Hepatocyte (in vitro differentiated cells): ENCODE measurements at regions not wholly inside any gene's neighbourhood (a gene's known extent, or its start where the extent isn't known, plus 50 kb on each side); places are given as distances from the start of the nearest gene placed in this dataset.
"Not testable (repeated sequence)": the region's sequence is repeated elsewhere in the genome, so short reads cannot be mapped to it uniquely, and the experiment has no call there.

Source experiments
- DNase-seq: peaks from one replicate; pipeline ENCODE4 v3.0.0-alpha.2; 2016; ENCODE audit warnings: low spot score
- H2AFZ ChIP-seq: fragments of 200-600 bp; sonication (generic); 2 replicates; pipeline ENCODE4 v1.6.0; 2016; ENCODE audit warnings: antibody characterized with exemption, mild to moderate bottlenecking
- H3K27ac ChIP-seq: fragments of 200-600 bp; sonication (generic); 2 replicates; pipeline ENCODE4 v1.5.1; 2016; ENCODE audit warnings: mild to moderate bottlenecking
- H3K27me3 ChIP-seq: fragments of 200-600 bp; sonication (generic); 2 replicates; pipeline ENCODE4 v1.6.1; 2016
- H3K36me3 ChIP-seq: fragments of 200-600 bp; sonication (generic); replicated peaks from 2 replicates; pipeline ENCODE4 v1.5.1; 2016; ENCODE audit warnings: low read depth; ENCODE audit not compliant: insufficient read depth
- H3K4me1 ChIP-seq: fragments of 200-600 bp; sonication (generic); 2 replicates; pipeline ENCODE4 v1.5.1; 2016; ENCODE audit warnings: mild to moderate bottlenecking, moderate library complexity; ENCODE audit not compliant: insufficient read depth
- H3K4me2 ChIP-seq: fragments of 200-600 bp; sonication (generic); 2 replicates; pipeline ENCODE4 v1.6.0; 2016
- H3K4me3 ChIP-seq: fragments of 200-600 bp; sonication (generic); 2 replicates; pipeline ENCODE4 v1.5.1; 2016; ENCODE audit warnings: mild to moderate bottlenecking
- H3K79me2 ChIP-seq: fragments of 200-600 bp; sonication (generic); 2 replicates; pipeline ENCODE4 v1.6.0; 2017; ENCODE audit warnings: mild to moderate bottlenecking
- H3K9me2 ChIP-seq: fragments of 200-600 bp; sonication (generic); replicated peaks from 2 replicates; pipeline ENCODE4 v1.6.0; 2017; ENCODE audit warnings: mild to moderate bottlenecking; ENCODE audit not compliant: insufficient read depth
- H3K9me3 ChIP-seq: fragments of 200-600 bp; sonication (generic); 2 replicates; pipeline ENCODE4 v1.5.1; 2016; ENCODE audit warnings: low read depth, mild to moderate bottlenecking
- H4K20me1 ChIP-seq: fragments of 200-600 bp; sonication (generic); 2 replicates; pipeline ENCODE4 v1.6.0; 2016; ENCODE audit warnings: mild to moderate bottlenecking; ENCODE audit not compliant: insufficient read depth, poor library complexity, severe bottlenecking
- CTCF ChIP-seq: fragments of 200-600 bp; sonication (generic); IDR thresholded peaks from 2 replicates; pipeline ENCODE4 v1.5.1; 2016; ENCODE audit warnings: antibody characterized with exemption, mild to moderate bottlenecking; ENCODE audit not compliant: poor library complexity
- EZH2 ChIP-seq: fragments of 200-600 bp; sonication (generic); IDR thresholded peaks from 2 replicates; pipeline ENCODE4 v1.6.1; 2016; ENCODE audit warnings: antibody characterized with exemption, mild to moderate bottlenecking, borderline replicate concordance
- EZH2phosphoT487 ChIP-seq: fragments of 200-600 bp; sonication (generic); IDR thresholded peaks from one replicate; pipeline ENCODE4 v1.6.1; 2018; ENCODE audit warnings: antibody characterized with exemption, mild to moderate bottlenecking, low read depth, moderate library complexity; ENCODE audit not compliant: unreplicated experiment, severe bottlenecking
- WGBS: methylation state at CpG from one replicate; pipeline ENCODE4 v1.1.6; 2016; ENCODE audit warnings: low lambda C conversion rate; ENCODE audit errors: missing lambda C conversion rate; 5-methylcytosine and 5-hydroxymethylcytosine counted together

DNA sequence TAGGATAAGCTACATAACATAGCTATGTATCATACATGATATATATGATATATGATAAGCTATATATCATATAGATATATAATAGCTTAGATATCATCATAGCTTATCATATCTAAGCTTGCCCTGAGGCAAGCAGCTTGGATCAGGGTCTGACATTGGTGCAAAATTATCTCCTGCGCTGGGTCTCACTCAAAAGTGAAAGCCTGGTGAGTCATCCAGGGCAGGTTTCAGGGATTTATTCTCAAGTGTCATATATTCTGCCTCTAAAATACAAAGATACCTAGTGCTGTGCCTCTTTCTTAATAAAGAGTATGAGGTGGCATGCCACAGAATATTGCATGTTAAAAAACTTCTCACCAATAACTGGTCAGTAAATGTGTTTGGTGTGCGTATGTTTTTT is 105.9 kb downstream of the CDC14C start:
- H3K4me3 ChIP-seq, result no peak overlapping the region
- DNase-seq, result no peak
- no peaks in the 10 kb centered on the region for H3K79me2 ChIP-seq
- no peaks in the 10 kb centered on the region for H3K36me3 ChIP-seq
- H3K9me3 ChIP-seq, result no peaks in the 10 kb centered on the region
- H3K9me2 ChIP-seq, result no peaks in the 10 kb centered on the region
- no peak overlapping the region for H3K27ac ChIP-seq
- no peak overlapping the region for H2AFZ ChIP-seq
- H3K4me1 ChIP-seq, result no peaks in the 10 kb centered on the region
- no peaks in the 10 kb centered on the region for H3K27me3 ChIP-seq
- TF ChIP-seq EZH2, result no peak
- TF ChIP-seq CTCF, result no peak
- TF ChIP-seq EZH2phosphoT487, result no peak
- no peak overlapping the region for H3K4me2 ChIP-seq
- no peaks in the 10 kb centered on the region for H4K20me1 ChIP-seq
- WGBS, result 76% methylated on average over 2 of the region's 2 CpGs

DNA sequence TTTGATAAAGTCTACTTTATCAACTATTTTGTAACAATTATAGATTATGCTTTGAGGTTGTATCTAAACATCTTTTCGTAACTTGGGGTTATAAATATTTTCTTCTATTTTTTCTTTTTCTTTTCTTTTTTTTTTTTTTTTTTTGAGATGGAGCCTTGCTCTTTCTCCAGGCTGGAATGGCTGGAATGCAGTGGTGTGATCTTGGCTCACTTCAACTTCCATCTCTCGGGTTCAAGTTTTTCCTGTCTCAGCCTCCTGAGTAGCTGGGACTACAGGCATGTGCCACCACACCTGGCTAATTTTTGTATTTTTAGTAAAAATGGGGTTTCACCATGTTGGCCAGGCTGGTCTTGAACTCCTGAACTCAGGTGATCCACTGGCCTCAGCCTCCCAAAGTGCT is 108.8 kb downstream of the CDC14C start:
- H3K9me2 ChIP-seq, H3K4me1 ChIP-seq, H3K36me3 ChIP-seq, H3K27ac ChIP-seq, H2AFZ ChIP-seq, H3K27me3 ChIP-seq, H3K79me2 ChIP-seq, DNase-seq, H3K4me3 ChIP-seq, H3K9me3 ChIP-seq, H3K4me2 ChIP-seq, H4K20me1 ChIP-seq: not testable (repeated sequence)
- 85% methylated on average over 2 of the region's 2 CpGs for WGBS

GRCh38 chr7:49037346-49038210 is 113.2 kb downstream of the CDC14C start:
- Histone ChIP-seq H3K27ac (no peak overlapping the region), H3K36me3 (no peaks in the 10 kb centered on the region), H3K4me1 (no peaks in the 10 kb centered on the region), H3K79me2 (no peaks in the 10 kb centered on the region), H4K20me1 (no peaks in the 10 kb centered on the region), H3K9me2 (no peaks in the 10 kb centered on the region), H3K4me3 (no peak overlapping the region), H3K27me3 (no peaks in the 10 kb centered on the region), H2AFZ (no peak overlapping the region), H3K9me3 (no peaks in the 10 kb centered on the region), H3K4me2 (no peak overlapping the region)
- TF ChIP-seq EZH2phosphoT487 (no peak), CTCF (no peak), EZH2 (no peak)
- DNase-seq, result no peak
- WGBS, result 15% methylated on average over 2 of the region's 2 CpGs

DNA sequence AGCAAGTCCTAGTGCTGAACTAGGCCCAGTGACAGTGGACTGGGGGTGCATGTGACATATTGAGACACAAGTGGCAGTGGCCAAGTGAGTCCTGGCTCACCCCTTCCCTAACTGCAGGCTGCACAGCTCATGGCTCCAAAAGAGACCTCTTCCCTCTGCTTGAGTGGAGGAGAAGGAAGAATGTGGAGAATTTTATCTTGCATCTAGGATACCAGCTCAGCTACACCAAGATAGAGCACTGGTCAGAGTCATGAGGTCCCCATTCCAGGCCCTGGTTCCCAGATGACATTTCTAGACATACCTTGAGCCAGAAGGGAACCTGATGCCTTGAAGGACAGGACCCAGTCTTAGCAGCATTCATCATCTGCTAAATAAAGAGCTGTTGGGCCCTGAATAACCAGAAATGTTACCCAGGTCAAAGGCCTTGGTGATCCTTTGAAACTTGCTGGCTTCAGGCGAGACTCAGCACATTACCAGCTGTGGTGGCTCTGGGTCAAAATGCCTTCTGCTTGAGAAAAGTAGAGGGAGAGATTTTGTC is 114.5 kb downstream of the CDC14C start:
- H3K9me2 ChIP-seq, result no peaks in the 10 kb centered on the region
- 73% methylated on average over 1 of the region's 1 CpG for WGBS
- H3K4me1 ChIP-seq, result no peaks in the 10 kb centered on the region
- no peaks in the 10 kb centered on the region for H3K79me2 ChIP-seq
- no peak for DNase-seq
- H3K9me3 ChIP-seq, result no peaks in the 10 kb centered on the region
- TF ChIP-seq EZH2 (no peak), EZH2phosphoT487 (no peak), CTCF (no peak)
- no peak overlapping the region for H3K4me2 ChIP-seq
- H4K20me1 ChIP-seq, result no peaks in the 10 kb centered on the region
- no peak overlapping the region for H3K4me3 ChIP-seq
- H3K27ac ChIP-seq, result no peak overlapping the region
- H3K36me3 ChIP-seq, result no peaks in the 10 kb centered on the region
- no peak overlapping the region for H2AFZ ChIP-seq
- no peaks in the 10 kb centered on the region for H3K27me3 ChIP-seq
